ENCODE measurements at regions not wholly inside any gene's neighbourhood (a gene's known extent, or its start where the extent isn't known, plus 50 kb on each side); places are given as distances from the start of the nearest gene placed in this dataset.
"Not testable (repeated sequence)": the region's sequence is repeated elsewhere in the genome, so short reads cannot be mapped to it uniquely, and the experiment has no call there.

GRCh38 chr6:141580131-141580530 lies 552.6 kb upstream of the GJE1 start:
- no peak for DNase-seq (ENCODE audit: low read depth in 2 of 2)

GRCh38 chr6:141576751-141577150 lies 556.0 kb upstream of the GJE1 start:
- no peak for DNase-seq (ENCODE audit: low read depth in 2 of 2)

GRCh38 chr6:141562851-141563763 lies 569.6 kb upstream of the GJE1 start:
- peak; percentile 3 to 55 for DNase-seq (ENCODE audit: low read depth in 2 of 2)

GRCh38 chr6:141562186-141562811 lies 570.4 kb upstream of the GJE1 start:
- no peak for DNase-seq (ENCODE audit: low read depth in 2 of 2)

GRCh38 chr6:141561154-141561553 lies 571.6 kb upstream of the GJE1 start:
- no peak for DNase-seq (ENCODE audit: low read depth in 2 of 2)

- no peak for DNase-seq (ENCODE audit: low read depth in 2 of 2)
Observed at GRCh38 chr6:141552463-141552862, 580.3 kb upstream of the GJE1 start.

- no peak for DNase-seq (ENCODE audit: low read depth in 2 of 2)
Observed at GRCh38 chr6:141552031-141552430, 580.7 kb upstream of the GJE1 start.

GRCh38 chr6:141551318-141551717 lies 581.4 kb upstream of the GJE1 start:
- DNase-seq (ENCODE audit: low read depth in 2 of 2): no peak

GRCh38 chr6:141550471-141550870 lies 582.3 kb upstream of the GJE1 start:
- DNase-seq (ENCODE audit: low read depth in 2 of 2): no peak

GRCh38 chr6:141548966-141549365 lies 583.8 kb upstream of the GJE1 start:
- DNase-seq (ENCODE audit: low read depth in 2 of 2): no peak

GRCh38 chr6:141541581-141542324 lies 591.0 kb upstream of the GJE1 start:
- no peak for DNase-seq (ENCODE audit: low read depth in 2 of 2)

GRCh38 chr6:141540207-141540606 lies 592.5 kb upstream of the GJE1 start:
- DNase-seq (ENCODE audit: low read depth in 2 of 2): no peak

- DNase-seq (ENCODE audit: low read depth in 2 of 2): no peak
Observed at GRCh38 chr6:141539617-141540016, 593.1 kb upstream of the GJE1 start.

GRCh38 chr6:141532211-141532610 lies 600.5 kb upstream of the GJE1 start:
- DNase-seq (ENCODE audit: low read depth in 2 of 2): no peak

- DNase-seq (ENCODE audit: low read depth in 2 of 2): no peak
Observed at GRCh38 chr6:141531040-141531439, 601.7 kb upstream of the GJE1 start.

- DNase-seq (ENCODE audit: low read depth in 2 of 2): no peak
Observed at GRCh38 chr6:141528596-141528995, 604.1 kb upstream of the GJE1 start.

- DNase-seq (ENCODE audit: low read depth in 2 of 2): no peak
Observed at GRCh38 chr6:141526985-141527384, 605.7 kb upstream of the GJE1 start.

- DNase-seq (ENCODE audit: low read depth in 2 of 2): no peak
Observed at GRCh38 chr6:141521440-141521839, 611.3 kb upstream of the GJE1 start.

GRCh38 chr6:141513830-141514229 lies 618.9 kb upstream of the GJE1 start:
- no peak for DNase-seq (ENCODE audit: low read depth in 2 of 2)

GRCh38 chr6:141510803-141511202 lies 621.9 kb upstream of the GJE1 start:
- no peak for DNase-seq (ENCODE audit: low read depth in 2 of 2)

- not testable (repeated sequence) for DNase-seq (ENCODE audit: low read depth in 2 of 2)
Observed at GRCh38 chr6:141506062-141506461, 626.7 kb upstream of the GJE1 start.

GRCh38 chr6:141504318-141504717 lies 628.4 kb upstream of the GJE1 start:
- not testable (repeated sequence) for DNase-seq (ENCODE audit: low read depth in 2 of 2)
